HL-60 (cell line): ENCODE measurements at regions not wholly inside any gene's neighbourhood (a gene's known extent, or its start where the extent isn't known, plus 50 kb on each side); places are given as distances from the start of the nearest gene placed in this dataset.

ENCODE experiments used
- GABPA ChIP-seq: IDR thresholded peaks from 2 replicates; pipeline ENCODE4 v1.6.1; 2012; ENCODE audit warnings: low read depth
- POLR2AphosphoS5 ChIP-seq: IDR thresholded peaks from 2 replicates; pipeline ENCODE4 v1.6.1; 2012; ENCODE audit warnings: low read depth
- TF ChIP-seq, protein P1 (sequence below): IDR thresholded peaks from one replicate; pipeline ENCODE4 v1.5.1; 2011; ENCODE audit warnings: low read length, control low read depth, inconsistent platforms; ENCODE audit not compliant: insufficient read depth

DNA sequence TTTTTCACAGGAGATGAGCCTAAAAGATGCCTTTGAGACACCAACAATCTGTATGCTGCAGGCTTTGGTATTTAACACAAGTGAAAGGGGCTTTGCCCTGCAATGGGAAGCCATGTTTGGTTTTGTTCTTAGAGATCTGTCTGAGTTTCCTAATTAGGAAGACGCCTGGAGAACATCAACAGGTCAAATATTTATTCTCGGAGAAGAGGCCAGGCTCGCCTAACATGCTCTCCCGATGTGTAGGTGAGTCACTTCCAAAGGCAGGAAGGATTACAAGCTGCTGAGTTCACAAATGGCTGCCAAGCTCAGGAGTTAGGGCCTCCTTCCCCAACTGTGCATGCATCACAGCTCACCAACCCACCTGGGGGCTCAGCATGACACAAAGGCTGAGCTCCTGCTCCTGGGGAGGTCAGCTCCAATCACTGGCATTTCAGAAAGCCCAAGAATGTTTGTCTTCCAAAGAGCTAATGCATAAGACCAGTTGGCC is 119.5 kb upstream of the PRICKLE2 start:
- TF ChIP-seq, protein P1, sequence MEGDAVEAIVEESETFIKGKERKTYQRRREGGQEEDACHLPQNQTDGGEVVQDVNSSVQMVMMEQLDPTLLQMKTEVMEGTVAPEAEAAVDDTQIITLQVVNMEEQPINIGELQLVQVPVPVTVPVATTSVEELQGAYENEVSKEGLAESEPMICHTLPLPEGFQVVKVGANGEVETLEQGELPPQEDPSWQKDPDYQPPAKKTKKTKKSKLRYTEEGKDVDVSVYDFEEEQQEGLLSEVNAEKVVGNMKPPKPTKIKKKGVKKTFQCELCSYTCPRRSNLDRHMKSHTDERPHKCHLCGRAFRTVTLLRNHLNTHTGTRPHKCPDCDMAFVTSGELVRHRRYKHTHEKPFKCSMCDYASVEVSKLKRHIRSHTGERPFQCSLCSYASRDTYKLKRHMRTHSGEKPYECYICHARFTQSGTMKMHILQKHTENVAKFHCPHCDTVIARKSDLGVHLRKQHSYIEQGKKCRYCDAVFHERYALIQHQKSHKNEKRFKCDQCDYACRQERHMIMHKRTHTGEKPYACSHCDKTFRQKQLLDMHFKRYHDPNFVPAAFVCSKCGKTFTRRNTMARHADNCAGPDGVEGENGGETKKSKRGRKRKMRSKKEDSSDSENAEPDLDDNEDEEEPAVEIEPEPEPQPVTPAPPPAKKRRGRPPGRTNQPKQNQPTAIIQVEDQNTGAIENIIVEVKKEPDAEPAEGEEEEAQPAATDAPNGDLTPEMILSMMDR, result no peak
- no peak for TF ChIP-seq POLR2AphosphoS5
- no peak for TF ChIP-seq GABPA
